Hepatocyte (in vitro differentiated cells): ENCODE measurements at regions not wholly inside any gene's neighbourhood (a gene's known extent, or its start where the extent isn't known, plus 50 kb on each side); places are given as distances from the start of the nearest gene placed in this dataset.

ENCODE experiments used
- CTCF ChIP-seq: fragments of 200-600 bp; sonication (generic); IDR thresholded peaks from 2 replicates; pipeline ENCODE4 v1.5.1; 2016; ENCODE audit warnings: antibody characterized with exemption, mild to moderate bottlenecking; ENCODE audit not compliant: poor library complexity
- EZH2 ChIP-seq: fragments of 200-600 bp; sonication (generic); IDR thresholded peaks from 2 replicates; pipeline ENCODE4 v1.6.1; 2016; ENCODE audit warnings: antibody characterized with exemption, mild to moderate bottlenecking, borderline replicate concordance

- no peak for TF ChIP-seq CTCF
- no peak for TF ChIP-seq EZH2
Measured at GRCh38 chr4:24057915-24058559, 168.2 kb upstream of the PPARGC1A start.
